Adrenal gland (tissue), 5 donors: ENCODE measurements at regions not wholly inside any gene's neighbourhood (a gene's known extent, or its start where the extent isn't known, plus 50 kb on each side); places are given as distances from the start of the nearest gene placed in this dataset.

Source experiments
- POLR2A ChIP-seq, 2 donors: fragments of 450-650 bp; IDR thresholded peaks; one replicate each; pipeline ENCODE4 v1.6.1; 2017; ENCODE audit warnings: antibody characterized with exemption in 2 of 2, mild to moderate bottlenecking in 2 of 2, moderate library complexity in 1 of 2
- TF ChIP-seq, protein P1 (sequence below), 6 experiments: fragments of 450-650 bp in 4 of 6; fragments of 200-600 bp in 2 of 6; sonication (generic) in 1 of 6; IDR thresholded peaks; 1 replicate in 5 of 6; 2 replicates in 1 of 6; pipeline versions ENCODE4 v1.5.1 to v1.8.0; 2016 to 2021; ENCODE audit warnings: antibody characterized with exemption in 6 of 6, mild to moderate bottlenecking in 2 of 6, moderate library complexity in 1 of 6
- donor health status: DM: no; HTN: no; CAD: no.

DNA sequence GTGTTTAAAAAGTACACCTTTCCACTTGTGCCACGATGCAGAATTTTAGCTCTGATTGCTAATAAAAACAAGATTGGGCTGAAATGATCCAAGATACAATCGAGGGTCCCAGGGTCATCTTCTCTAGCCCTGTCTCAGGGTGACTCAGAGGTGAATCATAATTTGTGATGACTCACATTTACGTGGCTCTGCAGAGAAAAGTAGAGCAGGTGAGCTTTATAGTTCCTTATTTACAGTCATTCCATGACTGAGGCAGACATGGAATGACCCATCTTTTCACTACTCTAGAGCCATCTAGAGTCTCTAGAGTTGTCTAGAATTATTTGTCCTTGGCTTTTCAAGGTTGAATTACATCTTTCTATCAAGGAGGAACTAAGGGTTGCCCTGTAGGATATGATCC is 155.2 kb downstream of the GAS1 start:
- TF ChIP-seq, protein P1, sequence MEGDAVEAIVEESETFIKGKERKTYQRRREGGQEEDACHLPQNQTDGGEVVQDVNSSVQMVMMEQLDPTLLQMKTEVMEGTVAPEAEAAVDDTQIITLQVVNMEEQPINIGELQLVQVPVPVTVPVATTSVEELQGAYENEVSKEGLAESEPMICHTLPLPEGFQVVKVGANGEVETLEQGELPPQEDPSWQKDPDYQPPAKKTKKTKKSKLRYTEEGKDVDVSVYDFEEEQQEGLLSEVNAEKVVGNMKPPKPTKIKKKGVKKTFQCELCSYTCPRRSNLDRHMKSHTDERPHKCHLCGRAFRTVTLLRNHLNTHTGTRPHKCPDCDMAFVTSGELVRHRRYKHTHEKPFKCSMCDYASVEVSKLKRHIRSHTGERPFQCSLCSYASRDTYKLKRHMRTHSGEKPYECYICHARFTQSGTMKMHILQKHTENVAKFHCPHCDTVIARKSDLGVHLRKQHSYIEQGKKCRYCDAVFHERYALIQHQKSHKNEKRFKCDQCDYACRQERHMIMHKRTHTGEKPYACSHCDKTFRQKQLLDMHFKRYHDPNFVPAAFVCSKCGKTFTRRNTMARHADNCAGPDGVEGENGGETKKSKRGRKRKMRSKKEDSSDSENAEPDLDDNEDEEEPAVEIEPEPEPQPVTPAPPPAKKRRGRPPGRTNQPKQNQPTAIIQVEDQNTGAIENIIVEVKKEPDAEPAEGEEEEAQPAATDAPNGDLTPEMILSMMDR (IDR thresholded peaks at IDR 0.05): no peak
- TF ChIP-seq POLR2A (IDR thresholded peaks at IDR 0.05): no peak
